ENCODE measurements at regions not wholly inside any gene's neighbourhood (a gene's known extent, or its start where the extent isn't known, plus 50 kb on each side); places are given as distances from the start of the nearest gene placed in this dataset.

GRCh38 chr6:141729146-141729545, 403.6 kb upstream of the GJE1 start:
- TF ChIP-seq POLR2A (IDR thresholded peaks at IDR 0.05) (no peak), CTCF (IDR thresholded peaks at IDR 0.05) (no peak)

All from heart left ventricle (tissue), 13 donors.